ENCODE measurements at regions not wholly inside any gene's neighbourhood (a gene's known extent, or its start where the extent isn't known, plus 50 kb on each side); places are given as distances from the start of the nearest gene placed in this dataset.

DNA sequence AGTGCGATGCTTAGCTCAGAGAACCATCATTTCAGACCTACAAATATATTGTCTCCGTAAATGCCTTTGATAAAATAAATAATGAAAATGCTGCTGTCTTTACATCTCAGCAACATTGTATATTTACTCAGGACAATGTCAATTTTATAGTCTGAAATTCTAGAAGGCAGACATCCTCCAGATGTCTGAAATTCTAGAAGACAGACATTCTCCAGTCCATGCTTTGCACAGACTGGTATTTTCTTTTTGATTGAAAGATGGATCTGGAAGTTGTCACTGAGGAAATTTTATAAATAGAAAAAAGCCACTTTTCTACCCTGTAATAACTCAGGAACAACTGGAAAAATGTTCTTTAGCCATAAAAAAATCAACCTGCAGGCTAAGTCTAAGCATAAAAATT lies 2293.3 kb downstream of the PCDH9 start:
- no peak for TF ChIP-seq CREB1 (IDR thresholded peaks at IDR 0.05; ENCODE audit: low read depth)
- TF ChIP-seq CEBPB (IDR thresholded peaks at IDR 0.05), result no peak
- no peak for TF ChIP-seq FOXM1 (IDR thresholded peaks at IDR 0.05; ENCODE audit: borderline replicate concordance, low read depth)
- TF ChIP-seq EP300 (IDR thresholded peaks at IDR 0.05; ENCODE audit: borderline replicate concordance), result no peak
- TF ChIP-seq NFIC (IDR thresholded peaks at IDR 0.05), result no peak
- TF ChIP-seq TAF1 (IDR thresholded peaks at IDR 0.05; ENCODE audit: low read depth), result no peak
- TF ChIP-seq, protein P1, sequence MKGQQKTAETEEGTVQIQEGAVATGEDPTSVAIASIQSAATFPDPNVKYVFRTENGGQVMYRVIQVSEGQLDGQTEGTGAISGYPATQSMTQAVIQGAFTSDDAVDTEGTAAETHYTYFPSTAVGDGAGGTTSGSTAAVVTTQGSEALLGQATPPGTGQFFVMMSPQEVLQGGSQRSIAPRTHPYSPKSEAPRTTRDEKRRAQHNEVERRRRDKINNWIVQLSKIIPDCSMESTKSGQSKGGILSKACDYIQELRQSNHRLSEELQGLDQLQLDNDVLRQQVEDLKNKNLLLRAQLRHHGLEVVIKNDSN (IDR thresholded peaks at IDR 0.05), result no peak
- no peak for TF ChIP-seq RAD21 (IDR thresholded peaks at IDR 0.05; ENCODE audit: low read depth)
- no peak for TF ChIP-seq EGR1 (IDR thresholded peaks at IDR 0.05)
